GM10266 (cell line): ENCODE measurements at regions not wholly inside any gene's neighbourhood (a gene's known extent, or its start where the extent isn't known, plus 50 kb on each side); places are given as distances from the start of the nearest gene placed in this dataset.

Experiments used
- DNase-seq: peaks from one replicate; pipeline ENCODE4 v3.0.0; 2012; ENCODE audit errors: extremely low spot score
- CTCF ChIP-seq: IDR thresholded peaks from 2 replicates; pipeline ENCODE4 v1.5.1; 2012; ENCODE audit warnings: mild to moderate bottlenecking, low read depth; ENCODE audit not compliant: control insufficient read depth, insufficient read depth; ENCODE audit errors: missing control alignments

GRCh38 chr9:20042128-20042711, 253.4 kb upstream of the SLC24A2 start:
- DNase-seq = no peak
- no peak for TF ChIP-seq CTCF

DNA sequence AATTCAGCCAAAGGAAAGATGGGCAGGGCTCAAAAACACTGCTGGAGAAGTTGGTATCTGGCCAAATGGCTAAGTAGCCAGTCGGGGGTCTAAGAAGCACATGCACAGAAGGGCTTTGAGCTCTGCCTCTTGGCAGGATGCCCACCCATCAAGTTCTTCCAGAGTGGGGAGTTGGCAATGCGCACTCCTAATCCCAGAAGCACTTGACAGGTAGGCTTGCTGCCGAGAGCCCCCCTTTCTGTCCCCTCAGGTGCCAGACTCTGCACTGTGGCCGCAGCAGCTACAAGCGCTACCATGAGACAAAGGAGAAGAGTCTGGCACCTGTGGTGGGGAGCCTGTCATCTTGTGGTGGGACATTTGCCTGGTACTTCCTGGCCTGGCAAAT, 252.9 kb upstream of the SLC24A2 start:
- TF ChIP-seq CTCF = no peak
- no peak for DNase-seq

DNA sequence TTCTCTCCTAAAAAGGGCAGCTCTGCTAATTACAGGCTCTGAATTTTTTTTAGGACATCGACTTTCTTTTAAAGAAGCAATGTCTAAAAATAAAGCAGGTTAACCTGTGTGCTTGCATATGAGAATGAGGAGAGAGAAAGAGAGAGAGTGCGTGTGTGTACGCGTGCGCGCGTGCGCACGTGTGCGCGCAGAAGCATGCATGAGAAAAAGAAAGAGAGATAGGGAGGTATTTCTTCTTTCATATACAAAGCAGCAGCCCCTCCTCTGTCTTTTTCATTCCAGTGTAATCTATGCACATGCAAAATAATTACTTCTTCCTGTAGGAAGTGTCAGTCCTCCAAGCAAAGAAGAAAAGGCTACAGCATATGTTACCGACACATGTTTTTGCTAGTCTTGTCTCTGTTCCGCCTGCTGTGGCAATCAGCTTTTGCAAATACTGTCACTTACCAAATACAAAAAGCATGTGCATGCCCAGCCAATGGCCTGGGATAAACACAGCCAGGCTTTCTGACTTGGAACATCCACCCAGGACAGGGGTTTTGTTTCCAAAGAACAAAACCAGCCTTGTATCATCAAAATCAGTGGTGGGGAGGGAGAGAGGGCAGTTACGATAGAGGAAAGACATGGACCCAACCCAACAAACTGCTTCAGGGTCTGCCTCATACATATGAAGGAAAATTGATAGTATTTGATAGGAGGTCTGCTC, 252.3 kb upstream of the SLC24A2 start:
- DNase-seq = no peak

GRCh38 chr9:20037699-20038098, 248.9 kb upstream of the SLC24A2 start:
- TF ChIP-seq CTCF = no peak
- DNase-seq = no peak

More for the DNA sequence above, 252.3 kb upstream of the SLC24A2 start:
- no peak for TF ChIP-seq CTCF

DNA sequence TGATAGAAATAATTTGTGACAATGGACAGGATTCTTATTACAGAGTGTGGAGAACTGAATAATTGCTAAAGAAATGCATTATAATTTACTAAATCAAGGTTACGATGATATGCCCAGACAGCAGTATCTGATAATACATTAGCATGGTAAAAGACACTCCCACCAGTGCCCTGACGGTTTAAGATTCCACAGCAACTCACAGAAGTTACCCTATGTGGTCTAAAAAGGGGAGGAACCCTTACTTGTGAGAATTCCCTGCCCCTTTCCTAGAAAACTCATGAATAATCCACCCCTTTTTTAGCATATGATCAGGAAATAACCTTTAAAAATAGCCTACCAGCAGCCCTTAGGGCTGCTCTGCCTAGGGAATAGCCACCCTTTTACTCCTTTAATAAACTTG, 244.7 kb upstream of the SLC24A2 start:
- TF ChIP-seq CTCF = no peak
- no peak for DNase-seq

DNA sequence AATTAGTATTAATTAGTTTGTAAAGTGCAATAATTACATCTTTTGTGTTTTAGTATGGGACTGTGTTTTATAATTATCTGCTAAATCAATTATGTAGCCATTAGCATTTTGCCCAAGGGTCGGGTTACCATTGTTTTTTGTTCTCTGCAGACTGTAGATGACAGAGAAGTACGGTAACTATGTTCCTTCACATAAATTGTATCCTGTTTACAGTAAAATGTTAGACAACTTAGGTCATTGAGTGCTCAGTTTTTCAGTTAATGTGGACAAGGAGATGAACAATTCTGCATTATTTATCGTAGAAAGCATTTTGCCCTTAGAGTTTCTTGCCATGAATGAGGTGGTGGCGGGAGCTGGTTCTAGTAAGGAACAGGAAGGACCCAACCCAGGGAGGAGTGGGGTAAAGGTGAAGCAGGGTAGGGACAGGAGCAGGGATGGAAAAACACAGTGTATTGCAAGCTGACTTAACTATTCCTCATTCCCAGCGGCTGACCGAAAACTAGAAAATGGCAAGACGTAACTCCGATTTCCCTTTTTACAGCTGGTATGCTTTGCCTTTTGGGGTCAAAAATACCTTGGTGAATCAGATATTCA, 243.7 kb upstream of the SLC24A2 start:
- no peak for TF ChIP-seq CTCF
- DNase-seq = no peak

DNA sequence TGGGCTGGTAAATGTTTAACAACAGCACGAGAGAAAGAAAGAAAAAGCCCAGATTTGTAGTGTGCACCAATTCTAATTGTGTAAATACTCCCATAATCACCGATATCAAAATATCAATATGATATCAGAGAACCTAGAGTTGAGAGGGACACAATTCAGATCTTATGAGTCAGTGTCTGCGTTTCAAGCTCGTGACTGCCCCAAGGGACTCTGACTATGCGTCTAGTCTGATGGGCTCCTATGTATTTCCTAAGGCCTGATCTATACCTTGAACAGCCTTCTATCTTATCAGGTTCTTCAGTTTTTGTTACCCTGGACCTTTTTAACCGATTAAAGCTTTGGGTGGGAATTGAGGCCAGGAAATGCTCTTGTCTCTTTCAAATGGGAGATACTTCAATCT, 243.0 kb upstream of the SLC24A2 start:
- no peak for DNase-seq
- TF ChIP-seq CTCF = no peak
